Small intestine (tissue), 7 donors: ENCODE measurements at regions not wholly inside any gene's neighbourhood (a gene's known extent, or its start where the extent isn't known, plus 50 kb on each side); places are given as distances from the start of the nearest gene placed in this dataset.
A peak's percentile ranks its signal among the peaks of the same experiment; 100 is the strongest.

Source experiments
- DNase-seq, 2 donors: peaks; one replicate each; pipeline versions ENCODE4 v3.0.0 to v3.0.0-alpha.2; 2013
- FAIRE-seq: peaks from 2 replicates; lab custom pipeline; 2012; peaks lifted over from hg19 to GRCh38; lab: Jason Lieb, UNC
- H3K27ac ChIP-seq, 3 donors: one replicate each; pipeline ENCODE4 v1.5.1; 2013; ENCODE audit warnings: low read length in 2 of 3, mild to moderate bottlenecking in 2 of 3, control low read depth in 1 of 3, inconsistent platforms in 1 of 3, low read depth in 1 of 3, moderate library complexity in 1 of 3
- H3K27me3 ChIP-seq, 3 donors: one replicate each; pipeline ENCODE4 v1.6.1; 2013; ENCODE audit warnings: low read length in 3 of 3, inconsistent platforms in 1 of 3; ENCODE audit not compliant: control insufficient read depth in 3 of 3, insufficient read depth in 3 of 3
- H3K36me3 ChIP-seq, 3 donors: one replicate each; pipeline ENCODE4 v1.6.1; 2013; ENCODE audit warnings: low read length in 3 of 3, inconsistent platforms in 1 of 3, low read depth in 1 of 3, mild to moderate bottlenecking in 1 of 3, moderate library complexity in 1 of 3; ENCODE audit not compliant: control insufficient read depth in 3 of 3, insufficient read depth in 2 of 3
- H3K4me1 ChIP-seq, 3 donors: one replicate each; pipeline ENCODE4 v1.6.1; 2013; ENCODE audit warnings: low read length in 2 of 3, inconsistent platforms in 1 of 3, low read depth in 1 of 3, mild to moderate bottlenecking in 1 of 3, moderate library complexity in 1 of 3; ENCODE audit not compliant: control insufficient read depth in 3 of 3, insufficient read depth in 2 of 3
- H3K4me3 ChIP-seq, 3 donors: one replicate each; pipeline ENCODE4 v1.5.1; 2013; ENCODE audit warnings: low read length in 3 of 3, control low read depth in 1 of 3, inconsistent platforms in 1 of 3, low read depth in 1 of 3, mild to moderate bottlenecking in 1 of 3, moderate library complexity in 1 of 3
- H3K9me3 ChIP-seq, 2 donors: one replicate each; pipeline ENCODE4 v1.6.1; 2013; ENCODE audit warnings: low read depth in 1 of 2, low read length in 1 of 2; ENCODE audit not compliant: control insufficient read depth in 2 of 2, insufficient read depth in 1 of 2
- WGBS, 3 donors: extraction: QIAGEN DNeasy Blood & Tissue Kit; methylation state at CpG; one replicate each; pipeline ENCODE4 v1.1.7; 2013; 5-methylcytosine and 5-hydroxymethylcytosine counted together
- donor health status: healthy with polysubstance abuse.
- donor health status: control.
- donor health status: control.
- donor health status: Bipolar disorder and iron deficiency.
- donor health status: healthy.

- Histone ChIP-seq H3K36me3 (no peaks in the 10 kb centered on the region), H3K9me3 (no peaks in the 10 kb centered on the region), H3K27me3 (no peaks in the 10 kb centered on the region), H3K4me3 (no peak overlapping the region), H3K27ac (no peak overlapping the region), H3K4me1 (peaks cover 0 to 25% (median 2%) of the 10 kb centered on the region in 3 donors)
- FAIRE-seq (no peak), DNase-seq (no peak)
- WGBS, 3 donors, result 70 to 82% (median 72%) methylated on average over 1 of the region's 1 CpG
Observed at GRCh38 chr12:67922245-67922644, 67.0 kb upstream of the IFNG-AS1 start.

GRCh38 chr12:67925077-67925476 lies 64.2 kb upstream of the IFNG-AS1 start:
- Histone ChIP-seq H3K27ac (no peak overlapping the region), H3K4me3 (no peak overlapping the region), H3K9me3 (no peaks in the 10 kb centered on the region), H3K4me1 (peaks cover 2 to 31% (median 4%) of the 10 kb centered on the region in 3 donors), H3K27me3 (no peaks in the 10 kb centered on the region), H3K36me3 (no peaks in the 10 kb centered on the region)
- whole genome bisulfite sequencing, 3 donors, result 9 to 39% (median 23%) methylated on average over 2 of the region's 2 CpGs
- FAIRE-seq (no peak), DNase-seq (no peak)

- Histone ChIP-seq H3K9me3 (no peaks in the 10 kb centered on the region), H3K27ac (no peak overlapping the region), H3K36me3 (no peaks in the 10 kb centered on the region), H3K4me3 (no peak overlapping the region), H3K27me3 (no peaks in the 10 kb centered on the region), H3K4me1 (peaks cover 2 to 27% (median 4%) of the 10 kb centered on the region in 3 donors)
- DNase-seq (no peak), FAIRE-seq (no peak)
- WGBS, 3 donors, result 71 to 82% (median 82%) methylated on average over 3 of the region's 3 CpGs
Observed at GRCh38 chr12:67925552-67925951, 63.7 kb upstream of the IFNG-AS1 start.

DNA sequence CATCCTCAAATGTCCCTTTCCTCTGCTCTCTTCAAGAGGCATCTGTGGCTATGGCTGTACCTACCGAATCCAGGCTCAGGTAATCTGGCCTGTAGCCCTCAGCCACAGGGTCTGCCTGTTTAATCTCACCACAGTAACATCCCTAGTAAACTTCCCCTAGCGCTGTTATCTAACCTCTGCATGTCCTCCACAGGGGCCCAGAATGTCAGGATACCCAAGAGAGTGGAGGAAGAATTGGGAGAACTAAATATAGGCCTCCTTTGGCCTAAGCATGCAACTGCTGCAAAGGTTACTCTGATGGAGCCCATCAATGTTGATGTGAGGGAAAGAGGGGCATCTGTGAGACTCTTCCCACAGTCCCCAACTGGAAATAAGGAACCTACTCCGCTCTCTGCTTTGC lies 63.2 kb upstream of the IFNG-AS1 start:
- DNase-seq, result no peak
- Histone ChIP-seq H3K4me1 (peaks cover 0 to 22% (median 4%) of the 10 kb centered on the region in 3 donors), H3K4me3 (no peak overlapping the region), H3K27me3 (no peaks in the 10 kb centered on the region), H3K27ac (no peak overlapping the region), H3K36me3 (no peaks in the 10 kb centered on the region), H3K9me3 (no peaks in the 10 kb centered on the region)
- FAIRE-seq, result no peak
- WGBS, 3 donors, result 93 to 100% (median 97%) methylated on average over 3 of the region's 3 CpGs

GRCh38 chr12:67927324-67927723 lies 61.9 kb upstream of the IFNG-AS1 start:
- DNase-seq (no peak), FAIRE-seq (no peak)
- Histone ChIP-seq H3K27me3 (no peaks in the 10 kb centered on the region), H3K4me1 (peaks cover 0 to 14% (median 4%) of the 10 kb centered on the region in 3 donors), H3K27ac (no peak overlapping the region), H3K9me3 (no peaks in the 10 kb centered on the region), H3K4me3 (no peak overlapping the region), H3K36me3 (no peaks in the 10 kb centered on the region)
- 37 to 62% (median 58%) methylated on average over 4 of the region's 4 CpGs for WGBS, 3 donors

DNA sequence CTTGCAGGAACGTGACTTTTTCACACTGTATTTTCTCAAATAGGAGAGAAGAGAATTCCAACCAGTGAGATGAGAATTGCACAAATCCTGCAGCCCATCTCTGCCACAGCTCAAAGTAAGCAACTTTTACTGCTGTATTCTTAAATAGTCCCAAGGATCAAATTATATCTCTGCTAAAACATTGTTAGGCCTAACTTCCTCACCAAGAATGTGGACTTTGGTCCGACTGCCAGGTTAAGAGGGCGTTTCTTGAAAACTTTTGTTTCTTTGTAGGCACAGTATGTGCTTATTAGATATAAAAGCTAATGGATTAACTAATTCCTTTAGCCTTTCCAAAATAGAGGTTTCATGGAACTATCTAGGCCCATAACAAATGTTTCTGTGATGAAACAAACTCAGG lies 61.4 kb upstream of the IFNG-AS1 start:
- Histone ChIP-seq H3K36me3 (no peaks in the 10 kb centered on the region), H3K27ac (no peak overlapping the region), H3K4me3 (no peak overlapping the region), H3K27me3 (no peaks in the 10 kb centered on the region), H3K4me1 (peaks cover 0 to 14% (median 4%) of the 10 kb centered on the region in 3 donors), H3K9me3 (no peaks in the 10 kb centered on the region)
- DNase-seq (peak; percentile 47 to 83), FAIRE-seq (no peak)
- WGBS, 3 donors, result 30 to 65% (median 33%) methylated on average over 3 of the region's 3 CpGs

DNA sequence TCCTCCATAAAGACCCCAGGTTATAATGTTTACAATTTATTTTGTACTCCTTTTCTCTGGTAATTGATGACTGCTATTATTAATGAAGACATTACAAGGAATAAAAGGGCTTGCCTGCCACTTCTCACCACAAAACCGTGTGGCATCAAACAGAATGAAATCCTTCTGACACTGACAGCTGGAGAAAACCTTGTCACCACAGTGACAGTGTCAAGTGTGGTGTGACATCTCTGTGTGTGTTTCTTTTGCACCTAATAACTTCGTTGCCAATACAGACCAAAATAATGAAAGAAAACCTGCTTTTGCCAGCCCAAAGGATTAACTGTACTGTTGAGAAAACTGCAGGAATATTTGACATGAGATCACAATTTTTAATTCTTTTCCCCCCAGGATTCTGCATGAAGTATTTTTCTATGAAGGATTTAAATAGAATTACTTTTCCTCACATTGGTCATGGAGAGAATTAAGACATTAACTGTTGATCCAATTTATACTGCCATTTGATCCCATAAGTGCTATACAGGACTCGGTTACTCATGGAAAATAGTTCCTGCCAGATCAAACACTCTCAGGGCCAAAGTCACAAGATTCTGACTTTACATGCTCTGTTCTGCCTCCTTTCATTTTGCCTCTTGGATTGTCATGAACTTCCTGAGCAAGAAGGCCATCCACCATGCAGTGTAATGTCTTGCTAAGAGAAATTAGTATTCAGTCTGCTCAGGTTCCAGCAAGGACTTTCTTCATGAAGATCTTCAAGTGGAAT lies 60.4 kb upstream of the IFNG-AS1 start:
- no peak overlapping the region for H3K4me3 ChIP-seq
- whole genome bisulfite sequencing, 3 donors, result 36 to 44% (median 43%) methylated on average over 3 of the region's 3 CpGs
- DNase-seq (peak; percentile 47 to 50), FAIRE-seq (no peak)
- no peaks in the 10 kb centered on the region for H3K27me3 ChIP-seq
- peaks cover 0 to 14% (median 4%) of the 10 kb centered on the region in 3 donors for H3K4me1 ChIP-seq
- H3K27ac ChIP-seq, result no peak overlapping the region
- H3K36me3 ChIP-seq, result no peaks in the 10 kb centered on the region
- no peaks in the 10 kb centered on the region for H3K9me3 ChIP-seq

GRCh38 chr12:67929384-67929772 lies 59.9 kb upstream of the IFNG-AS1 start:
- Histone ChIP-seq H3K9me3 (no peaks in the 10 kb centered on the region), H3K4me1 (peaks cover 0 to 14% (median 4%) of the 10 kb centered on the region in 3 donors), H3K4me3 (no peak overlapping the region), H3K27ac (no peak overlapping the region), H3K27me3 (no peaks in the 10 kb centered on the region), H3K36me3 (no peaks in the 10 kb centered on the region)
- WGBS, 3 donors, result 45 to 74% (median 53%) methylated on average over 2 of the region's 2 CpGs
- FAIRE-seq, result no peak
- no peak for DNase-seq
